Fibroblast of the conjunctiva (primary cell): ENCODE measurements at regions not wholly inside any gene's neighbourhood (a gene's known extent, or its start where the extent isn't known, plus 50 kb on each side); places are given as distances from the start of the nearest gene placed in this dataset.

Source experiments
- DNase-seq: peaks from one replicate; pipeline ENCODE4 v3.0.0-alpha.2; 2010; ENCODE audit warnings: low read depth

GRCh38 chr11:27968461-27968860, 139.5 kb downstream of the KIF18A start:
- DNase-seq = no peak

GRCh38 chr11:27965559-27965958, 142.4 kb downstream of the KIF18A start:
- DNase-seq = no peak

- no peak for DNase-seq
These were observed 144.6 kb downstream of the KIF18A start for GRCh38 chr11:27963370-27963769.

- DNase-seq = no peak
These were observed 157.8 kb downstream of the KIF18A start for GRCh38 chr11:27949951-27950738.

- no peak for DNase-seq
These were observed 162.6 kb downstream of the KIF18A start for GRCh38 chr11:27945348-27945747.

GRCh38 chr11:27938011-27938410, 169.9 kb downstream of the KIF18A start:
- DNase-seq = no peak

- DNase-seq = peak; percentile 80
These were observed 173.2 kb downstream of the KIF18A start for GRCh38 chr11:27934830-27935145.

- no peak for DNase-seq
These were observed 173.7 kb downstream of the KIF18A start for GRCh38 chr11:27933992-27934829.

- no peak for DNase-seq
These were observed 176.2 kb downstream of the KIF18A start for GRCh38 chr11:27931770-27932169.

GRCh38 chr11:27930946-27931345, 177.0 kb downstream of the KIF18A start:
- no peak for DNase-seq

GRCh38 chr11:27928809-27929208, 179.1 kb downstream of the KIF18A start:
- no peak for DNase-seq

- no peak for DNase-seq
These were observed 180.9 kb downstream of the KIF18A start for GRCh38 chr11:27926981-27927481.

- DNase-seq = no peak
These were observed 181.5 kb downstream of the KIF18A start for GRCh38 chr11:27926486-27926885.

GRCh38 chr11:27921472-27921871, 186.5 kb downstream of the KIF18A start:
- no peak for DNase-seq

GRCh38 chr11:27916541-27917100, 191.3 kb downstream of the KIF18A start:
- no peak for DNase-seq

GRCh38 chr11:27914080-27914479, 193.9 kb downstream of the KIF18A start:
- DNase-seq = no peak

- DNase-seq = no peak
These were observed 194.3 kb downstream of the KIF18A start for GRCh38 chr11:27913650-27914049.

GRCh38 chr11:27912916-27913315, 195.0 kb downstream of the KIF18A start:
- DNase-seq = no peak

GRCh38 chr11:27910186-27910931, 197.6 kb downstream of the KIF18A start:
- no peak for DNase-seq

- no peak for DNase-seq
These were observed 198.6 kb downstream of the KIF18A start for GRCh38 chr11:27909386-27909785.

- DNase-seq = no peak
These were observed 199.3 kb downstream of the KIF18A start for GRCh38 chr11:27908621-27909020.

- DNase-seq = no peak
These were observed 200.4 kb downstream of the KIF18A start for GRCh38 chr11:27907530-27907929.
